HCT116 (cell line): ENCODE measurements at regions not wholly inside any gene's neighbourhood (a gene's known extent, or its start where the extent isn't known, plus 50 kb on each side); places are given as distances from the start of the nearest gene placed in this dataset.

Experiments used
- ATAC-seq: fragments of 200-7000 bp; cut with Tn5 transposase; 2 replicates; pipeline ENCODE4 v1.9.1; 2020; ENCODE audit warnings: mild to moderate bottlenecking, moderate library complexity
- BruUV-seq: library from RNA; stranded (reverse); fragments of 400-500 nt; replicated peaks from 2 replicates; lab custom pipeline; 2021; lab: Mats Ljungman, UMichigan
- CTCF ChIA-PET: fragments of 300-600 bp; sonication (Branson Sonifier 250); formaldehyde crosslinking; loops from one replicate; lab custom pipeline; 2021; ENCODE audit warnings: antibody characterized with exemption; lab: Charles Lee
- POLR2A ChIA-PET: fragments of 300-600, 350-600 bp; sonication (Branson Sonifier 250); formaldehyde crosslinking; loops from one replicate; lab custom pipeline; 2021; ENCODE audit warnings: antibody characterized with exemption; lab: Charles Lee
- RAD21 ChIA-PET, 2 experiments: fragments of 300-600 bp; sonication (Branson Sonifier 250); formaldehyde crosslinking; loops; one replicate each; lab custom pipeline; 2023; ENCODE audit warnings: low total read pairs in 2 of 2; ENCODE audit not compliant: uncharacterized antibody in 2 of 2, unreplicated experiment in 2 of 2, low non-redundant PET in 1 of 2; lab: Charles Lee
- DNase-seq: peaks from one replicate; pipeline ENCODE4 v3.0.0-alpha.2; 2010; ENCODE audit warnings: low read depth, low spot score
- H2AFZ ChIP-seq: fragments of 200-600 bp; shearing (Covaris generic), sonication (generic); 2 replicates; pipeline ENCODE4 v1.6.1; 2017; ENCODE audit warnings: low read depth, mixed run types, mixed read lengths, antibody characterized with exemption, low read length; ENCODE audit not compliant: poor library complexity, severe bottlenecking
- H3K27ac ChIP-seq: 2 replicates; pipeline ENCODE4 v1.5.1; 2012; ENCODE audit warnings: low read depth, low read length
- H3K27me3 ChIP-seq: fragments of 200-600 bp; sonication (generic); 2 replicates; pipeline ENCODE4 v1.6.1; 2016; ENCODE audit warnings: mixed run types, low read length, mixed read lengths; ENCODE audit not compliant: insufficient read depth
- H3K36me3 ChIP-seq, 2 experiments: fragments of 200-500 bp in 1 of 2; fragments of 200-600 bp in 1 of 2; sonication (Bioruptor generic) in 1 of 2; sonication (generic) in 1 of 2; 2 replicates each; pipeline versions ENCODE4 v1.5.1 to v1.6.1; 2014 to 2016; ENCODE audit warnings: low read length in 2 of 2, inconsistent platforms in 1 of 2, mixed read lengths in 1 of 2, mixed run types in 1 of 2; ENCODE audit not compliant: insufficient read depth in 2 of 2, control insufficient read depth in 1 of 2
- H3K4me1 ChIP-seq, 2 experiments: fragments of 200-600 bp in 1 of 2; sonication (generic) in 1 of 2; 2 replicates each; pipeline versions ENCODE4 v1.5.1 to v1.6.1; 2012 to 2017; ENCODE audit warnings: low read length in 2 of 2, inconsistent platforms in 1 of 2, mild to moderate bottlenecking in 1 of 2, mixed read lengths in 1 of 2, mixed run types in 1 of 2, moderate library complexity in 1 of 2; ENCODE audit not compliant: insufficient read depth in 2 of 2, control insufficient read depth in 1 of 2
- H3K4me2 ChIP-seq: fragments of 200-600 bp; sonication (generic); 2 replicates; pipeline ENCODE4 v1.6.1; 2017; ENCODE audit warnings: mixed run types, low read length, mixed read lengths
- H3K4me3 ChIP-seq, 2 experiments: fragments of 200-600 bp in 1 of 2; sonication (generic) in 1 of 2; replicated peaks in 1 of 2; 2 replicates each; pipeline ENCODE4 v1.5.1; 2011 to 2016; ENCODE audit warnings: low read length in 2 of 2, control low read depth in 1 of 2, low read depth in 1 of 2, mild to moderate bottlenecking in 1 of 2, mixed read lengths in 1 of 2, mixed run types in 1 of 2
- H3K79me2 ChIP-seq: fragments of 200-600 bp; sonication (generic); 2 replicates; pipeline ENCODE4 v1.6.1; 2017; ENCODE audit warnings: mild to moderate bottlenecking, mixed run types, low read length, moderate library complexity, mixed read lengths; ENCODE audit not compliant: insufficient read depth
- H3K9ac ChIP-seq: fragments of 200-600 bp; sonication (generic); 2 replicates; pipeline ENCODE4 v1.6.1; 2016; ENCODE audit warnings: low read length, mixed read lengths
- H3K9me2 ChIP-seq: fragments of 200-600 bp; sonication (generic), shearing (Covaris generic); 2 replicates; pipeline ENCODE4 v1.6.1; 2017; ENCODE audit warnings: mixed run types, mild to moderate bottlenecking, moderate library complexity; ENCODE audit not compliant: insufficient read depth
- H3K9me3 ChIP-seq, 2 experiments: fragments of 200-500 bp in 1 of 2; fragments of 200-600 bp in 1 of 2; sonication (Bioruptor generic) in 1 of 2; sonication (generic) in 1 of 2; 2 replicates each; pipeline ENCODE4 v1.6.1; 2014 to 2017; ENCODE audit warnings: low read length in 2 of 2, mixed read lengths in 2 of 2, inconsistent platforms in 1 of 2, low read depth in 1 of 2, mild to moderate bottlenecking in 1 of 2, mixed run types in 1 of 2, moderate library complexity in 1 of 2; ENCODE audit not compliant: control insufficient read depth in 1 of 2, insufficient read depth in 1 of 2
- H4K20me1 ChIP-seq: fragments of 200-600 bp; sonication (generic), shearing (Covaris generic); 2 replicates; pipeline ENCODE4 v1.6.1; 2017; ENCODE audit warnings: mixed run types, mild to moderate bottlenecking, moderate library complexity; ENCODE audit not compliant: insufficient read depth
- CBX3 ChIP-seq: IDR thresholded peaks from 2 replicates; pipeline ENCODE4 v1.6.1; 2012; ENCODE audit warnings: low read depth
- CEBPB ChIP-seq: IDR thresholded peaks from 2 replicates; pipeline ENCODE4 v1.6.1; 2012; ENCODE audit warnings: low read depth
- EGR1 ChIP-seq: IDR thresholded peaks from 2 replicates; pipeline ENCODE4 v1.6.1; 2012; ENCODE audit warnings: low read depth
- ELF1 ChIP-seq: IDR thresholded peaks from 2 replicates; pipeline ENCODE4 v1.6.1; 2012; ENCODE audit warnings: low read depth, borderline replicate concordance
- EZH2phosphoT487 ChIP-seq: fragments of 200-600 bp; IDR thresholded peaks from 2 replicates; pipeline ENCODE4 v1.6.1; 2018; ENCODE audit warnings: antibody characterized with exemption, borderline replicate concordance
- SRF ChIP-seq: IDR thresholded peaks from 2 replicates; pipeline ENCODE4 v1.6.1; 2012; ENCODE audit warnings: low read depth
- intact Hi-C: fragments of 100-400 bp; cut with micrococcal nuclease; formaldehyde crosslinking; loops from 2 replicates; pipeline ENCODE4 v1.10.0; 2022

DNA sequence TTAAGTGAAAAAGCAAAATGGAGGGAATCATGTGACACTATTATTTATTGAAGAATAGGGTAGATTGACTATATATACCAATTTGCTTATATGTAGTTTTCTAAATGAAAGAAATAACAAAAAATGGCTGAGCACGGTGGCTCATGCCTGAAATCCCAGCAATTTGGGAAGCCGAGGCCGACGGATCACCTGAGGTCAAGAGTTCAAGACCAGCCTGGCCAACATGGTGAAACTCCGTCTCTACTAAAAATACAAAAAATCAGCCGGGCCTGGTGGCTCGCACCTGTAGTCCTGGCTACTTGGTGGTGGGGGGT is 59.3 kb upstream of the MYCN start:
- intact Hi-C loops: no loop called here
- BruUV-seq: no TSS peak

DNA sequence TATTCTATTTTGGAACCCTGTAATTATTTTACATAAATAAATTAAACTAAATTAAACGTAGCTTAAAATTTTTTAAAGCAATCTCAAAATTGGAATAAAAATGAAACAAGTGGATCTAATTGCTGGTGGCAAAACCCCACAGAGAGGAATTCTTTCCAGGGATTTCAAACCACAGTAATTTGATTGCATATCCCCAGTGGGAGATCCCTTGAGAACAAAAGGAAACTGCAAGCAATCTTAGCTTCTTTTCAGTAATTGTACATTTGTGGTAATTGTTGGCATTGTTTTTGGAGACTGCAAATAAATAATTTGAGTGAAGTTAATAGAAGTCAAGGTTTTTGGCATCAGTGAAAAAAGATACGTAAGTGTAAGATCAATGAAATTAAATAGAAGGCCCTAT is 58.7 kb upstream of the MYCN start:
- no TSS peak for BruUV-seq
- CTCF ChIA-PET: no interaction called here
- H3K4me1 ChIP-seq: no peaks in the 10 kb centered on the region
- no peaks in the 10 kb centered on the region for H3K36me3 ChIP-seq
- no peak overlapping the region for H3K27ac ChIP-seq
- H3K27me3 ChIP-seq: 0 out of 2 replicates have a peak, but pooled peaks cover 5% of the 10 kb centered on the region
- TF ChIP-seq CBX3: no peak
- DNase-seq (no peak), ATAC-seq (no peak)
- POLR2A ChIA-PET: no interaction called here
- no peaks in the 10 kb centered on the region for H3K79me2 ChIP-seq
- H3K4me3 ChIP-seq: no peak overlapping the region
- no peak overlapping the region for H3K4me2 ChIP-seq
- H3K9me2 ChIP-seq: no peaks in the 10 kb centered on the region
- no peak overlapping the region for H3K9ac ChIP-seq
- H4K20me1 ChIP-seq: no peaks in the 10 kb centered on the region
- no peaks in the 10 kb centered on the region for H3K9me3 ChIP-seq
- H2AFZ ChIP-seq: no peak overlapping the region
- intact Hi-C loops: no loop called here
- RAD21 ChIA-PET: no interaction called here

More for the DNA sequence above, 59.3 kb upstream of the MYCN start:
- H3K9me3 ChIP-seq: no peaks in the 10 kb centered on the region
- H3K27me3 ChIP-seq: 0 out of 2 replicates have a peak, but pooled peaks cover 5% of the 10 kb centered on the region
- H4K20me1 ChIP-seq: no peaks in the 10 kb centered on the region
- H3K9me2 ChIP-seq: no peaks in the 10 kb centered on the region
- no peak for ATAC-seq
- no peak overlapping the region for H3K27ac ChIP-seq
- no peak overlapping the region for H3K4me2 ChIP-seq
- H3K4me1 ChIP-seq: no peaks in the 10 kb centered on the region
- ChIA-PET CTCF (no interaction called here), POLR2A (no interaction called here), RAD21 (no interaction called here)
- no peak overlapping the region for H3K9ac ChIP-seq
- H3K4me3 ChIP-seq: no peak overlapping the region
- H2AFZ ChIP-seq: no peak overlapping the region
- no peaks in the 10 kb centered on the region for H3K36me3 ChIP-seq
- H3K79me2 ChIP-seq: no peaks in the 10 kb centered on the region
- no peak for TF ChIP-seq EGR1
- TF ChIP-seq EZH2phosphoT487: no peak
- TF ChIP-seq SRF: no peak
- no peak for TF ChIP-seq ELF1
- TF ChIP-seq CEBPB: no peak
- DNase-seq: no peak
